ENCODE measurements at regions not wholly inside any gene's neighbourhood (a gene's known extent, or its start where the extent isn't known, plus 50 kb on each side); places are given as distances from the start of the nearest gene placed in this dataset.

GRCh38 chr10:105383978-105384377 lies 742.9 kb downstream of the SORCS3 start:
- no peak for DNase-seq (ENCODE audit: low spot score)

- DNase-seq (ENCODE audit: low spot score) = no peak
These were observed 729.6 kb downstream of the SORCS3 start for GRCh38 chr10:105370692-105371091.

DNA sequence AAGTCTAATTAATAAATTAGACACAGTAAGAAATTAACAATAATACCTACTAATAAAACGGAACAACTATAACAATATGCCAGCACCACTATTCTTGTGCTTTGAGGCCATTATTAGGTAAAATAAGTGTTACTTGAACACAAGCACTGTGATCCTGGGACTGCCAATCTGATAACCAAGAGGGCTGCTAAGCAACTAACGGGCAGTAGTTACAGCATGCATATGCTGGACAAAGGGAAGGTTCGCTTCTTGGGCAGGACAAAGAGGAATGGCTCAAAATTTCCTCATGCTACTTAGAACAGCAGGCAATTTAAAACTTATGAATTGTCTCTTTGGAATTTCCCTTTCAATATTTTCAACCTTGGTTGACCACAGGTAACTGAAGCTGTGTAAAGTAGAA lies 718.6 kb downstream of the SORCS3 start:
- no peak for DNase-seq (ENCODE audit: low spot score)

- no peak for DNase-seq (ENCODE audit: low spot score)
These were observed 717.8 kb downstream of the SORCS3 start for GRCh38 chr10:105358911-105359310.

DNA sequence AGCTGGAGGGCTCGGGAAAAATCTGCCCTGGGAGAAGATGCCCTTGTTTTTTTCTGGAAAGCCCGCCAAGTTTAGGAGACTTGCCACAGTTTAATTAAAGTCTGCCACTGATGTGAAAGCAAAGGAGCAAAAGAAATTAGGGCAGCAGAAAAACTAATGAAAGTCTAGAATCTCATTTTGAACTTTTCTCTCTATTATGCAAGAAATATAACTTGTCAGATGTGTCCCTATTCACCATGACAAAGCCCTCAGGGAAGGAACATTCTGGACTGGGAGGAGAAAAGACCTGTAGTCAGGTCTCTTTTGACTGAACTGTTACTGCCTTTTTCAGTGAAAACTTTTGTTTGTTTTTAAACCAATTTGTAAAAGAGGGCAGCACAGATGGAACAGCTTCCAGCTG lies 715.5 kb downstream of the SORCS3 start:
- DNase-seq (ENCODE audit: low spot score) = no peak

GRCh38 chr10:105354010-105354409 lies 712.9 kb downstream of the SORCS3 start:
- no peak for DNase-seq (ENCODE audit: low spot score)

DNA sequence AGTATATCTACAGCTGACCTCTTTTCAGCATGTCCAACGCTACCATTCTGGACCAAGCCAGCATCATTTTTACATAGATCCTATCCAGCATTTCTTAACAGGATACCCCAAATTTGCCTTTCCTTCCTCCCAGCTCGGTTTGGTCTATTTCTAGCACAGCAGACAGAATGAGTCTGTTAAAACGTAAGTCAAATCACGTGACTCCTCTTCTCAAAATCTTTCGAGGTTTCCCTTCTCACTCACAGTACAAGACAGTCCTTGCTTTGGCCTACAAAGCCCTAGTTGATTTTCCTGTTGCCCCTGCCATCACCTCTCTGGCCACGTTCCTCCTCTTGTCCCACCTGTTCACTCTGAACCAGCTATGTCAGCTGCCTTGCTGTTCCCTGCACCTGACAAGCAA lies 711.7 kb downstream of the SORCS3 start:
- no peak for DNase-seq (ENCODE audit: low spot score)

DNA sequence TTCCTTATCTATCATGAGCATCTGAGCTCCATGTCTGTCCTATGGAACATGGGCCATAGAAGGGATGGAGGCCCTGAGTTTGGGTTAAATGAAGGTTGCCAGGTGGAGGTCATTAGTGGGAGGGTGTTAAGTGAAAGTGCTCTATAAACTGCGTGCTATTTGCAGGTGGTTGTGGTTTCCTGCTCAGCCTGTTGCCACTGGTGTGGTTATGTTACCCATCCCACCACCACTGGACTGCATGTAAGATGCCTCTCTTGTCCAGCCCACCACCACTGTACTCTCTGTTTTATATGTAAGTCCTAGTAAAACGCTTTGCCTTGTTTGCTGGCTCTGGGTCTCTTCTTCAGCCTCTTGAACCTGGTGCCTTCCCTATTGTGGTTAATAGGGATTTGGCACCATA lies 711.2 kb downstream of the SORCS3 start:
- no peak for DNase-seq (ENCODE audit: low spot score)

GRCh38 chr10:105351187-105351586 lies 710.1 kb downstream of the SORCS3 start:
- no peak for DNase-seq (ENCODE audit: low spot score)

- no peak for DNase-seq (ENCODE audit: low spot score)
These were observed 706.4 kb downstream of the SORCS3 start for GRCh38 chr10:105347487-105347886.

GRCh38 chr10:105342606-105343005 lies 701.5 kb downstream of the SORCS3 start:
- DNase-seq (ENCODE audit: low spot score) = no peak

DNA sequence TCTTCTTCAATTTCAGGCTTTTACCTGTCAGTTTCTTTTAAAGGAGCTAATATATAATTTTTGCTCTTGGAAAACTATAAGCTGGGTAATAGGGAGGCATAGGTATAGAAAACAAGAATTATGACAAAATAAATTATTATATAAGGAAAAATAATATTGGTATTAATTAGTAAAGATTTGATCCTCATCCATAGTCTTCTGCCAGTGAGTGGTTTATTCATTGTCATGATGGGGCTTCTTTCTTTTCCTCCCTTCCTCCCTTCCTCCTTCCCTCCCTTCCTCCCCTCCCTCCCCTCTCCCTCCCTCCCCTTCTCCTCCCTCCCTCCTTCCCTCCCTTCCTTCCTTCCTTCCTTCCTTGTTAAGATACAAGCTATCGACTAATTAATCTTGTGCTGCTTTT lies 698.6 kb downstream of the SORCS3 start:
- DNase-seq (ENCODE audit: low spot score) = no peak

DNA sequence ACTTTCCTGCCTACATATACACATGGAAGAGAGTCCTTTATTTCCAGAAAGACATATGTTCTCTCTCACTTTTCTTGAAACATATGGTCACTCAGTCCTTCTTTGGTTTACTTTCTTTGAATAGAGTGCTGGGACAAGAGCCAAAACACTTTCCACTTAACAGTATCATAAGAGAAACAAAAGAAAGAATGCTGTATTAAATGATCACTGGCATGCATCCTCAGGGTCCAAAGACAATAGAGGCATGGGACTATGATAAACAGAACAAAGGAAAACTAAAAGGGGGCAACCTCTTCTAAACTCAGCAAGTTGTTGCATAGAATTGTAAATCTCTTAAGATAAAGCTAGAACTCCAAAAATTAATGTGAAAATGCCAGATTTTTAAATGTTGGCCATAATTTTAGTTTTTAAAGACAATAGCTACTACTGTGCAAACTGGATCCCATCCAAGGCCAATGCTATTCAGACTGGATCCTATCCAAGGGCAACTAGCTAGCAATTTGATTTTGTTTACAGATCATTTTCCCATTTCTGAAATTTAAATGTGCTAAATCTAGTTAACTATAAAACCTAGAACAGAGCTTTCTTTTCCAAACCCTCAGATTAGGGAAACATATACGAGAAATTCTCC lies 687.5 kb downstream of the SORCS3 start:
- no peak for DNase-seq (ENCODE audit: low spot score)
